ENCODE measurements at regions not wholly inside any gene's neighbourhood (a gene's known extent, or its start where the extent isn't known, plus 50 kb on each side); places are given as distances from the start of the nearest gene placed in this dataset.

DNA sequence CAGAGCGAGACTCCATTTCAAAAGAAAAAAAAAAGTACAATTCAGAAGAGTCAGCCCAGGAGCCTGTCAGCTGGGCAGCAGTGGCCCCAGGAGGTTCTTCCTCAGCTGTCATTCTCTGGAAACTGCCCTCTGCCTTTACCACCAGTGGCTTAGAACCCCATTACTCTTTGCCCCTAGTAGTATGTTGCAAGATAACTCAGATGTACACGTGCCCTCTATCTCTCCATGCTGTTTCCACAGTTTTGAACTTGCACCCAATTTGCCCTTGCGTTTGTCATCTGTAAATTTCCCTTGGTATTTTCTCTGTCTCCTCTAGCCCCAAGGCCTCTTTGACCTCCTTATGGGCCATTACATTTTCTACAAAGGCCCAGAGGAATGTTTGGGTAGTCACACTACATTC is 56.7 kb upstream of the PRKAR2B start:
- no peak for DNase-seq
- no peak overlapping the region for H3K27ac Mint-ChIP-seq
- H3K36me3 Mint-ChIP-seq = peaks cover 0 to 3% (median 0%) of the 10 kb centered on the region in 5 donors
- H3K4me1 ChIP-seq (ENCODE audit: control insufficient read depth in 2 of 2, insufficient read depth in 2 of 2, low read length in 2 of 2) = no peaks in the 10 kb centered on the region
- H3K9me3 Mint-ChIP-seq = peaks cover 0 to 2% (median 0%) of the 10 kb centered on the region in 11 donors
- H3K27me3 Mint-ChIP-seq = peaks cover 0 to 2% (median 0%) of the 10 kb centered on the region in 5 donors
- H3K4me3 ChIP-seq (ENCODE audit: low read length) = no peak overlapping the region
- peaks cover 0 to 5% (median 0%) of the 10 kb centered on the region in 7 donors for H3K4me1 Mint-ChIP-seq
- H3K9me3 ChIP-seq (ENCODE audit: control insufficient read depth in 2 of 3, low read length in 3 of 3) = no peaks in the 10 kb centered on the region
- intact Hi-C loops (cut with micrococcal nuclease) = no loop called here
- POLR2A ChIA-PET = no interaction called here
- H3K27ac ChIP-seq (ENCODE audit: low read depth, low read length) = no peak overlapping the region
- H3K27me3 ChIP-seq (ENCODE audit: control insufficient read depth in 2 of 2, insufficient read depth in 2 of 2, low read length in 2 of 2) = no peaks in the 10 kb centered on the region
- ATAC-seq = no peak
- H3K4me3 Mint-ChIP-seq = no peak overlapping the region
- no peaks in the 10 kb centered on the region for H3K36me3 ChIP-seq (ENCODE audit: control insufficient read depth in 2 of 3, insufficient read depth in 3 of 3, low read length in 3 of 3)
- CTCF ChIA-PET = no interaction called here

DNA sequence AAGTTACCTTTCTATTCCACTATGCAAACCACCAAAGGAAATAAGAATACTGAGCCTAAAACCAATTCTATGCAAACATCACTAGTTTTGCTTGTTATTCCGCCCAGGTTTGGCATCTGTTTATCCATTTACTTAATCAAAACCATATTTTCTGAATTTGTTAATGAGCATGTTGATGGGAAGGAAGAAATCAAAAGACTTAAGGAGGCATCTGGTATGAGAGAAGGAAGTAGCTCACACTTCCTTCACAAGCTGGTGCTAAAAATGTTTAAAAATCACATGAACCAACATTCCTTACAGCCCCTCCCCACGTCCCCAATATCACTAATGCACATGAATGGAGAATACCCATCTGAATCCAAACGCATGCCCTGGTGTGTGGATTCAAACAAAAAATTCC is 52.0 kb upstream of the PRKAR2B start:
- Histone ChIP-seq H3K4me3 (ENCODE audit: low read length) (no peak overlapping the region), H3K36me3 (ENCODE audit: control insufficient read depth in 2 of 3, insufficient read depth in 3 of 3, low read length in 3 of 3) (no peaks in the 10 kb centered on the region), H3K27ac (ENCODE audit: low read depth, low read length) (no peak overlapping the region), H3K27me3 (ENCODE audit: control insufficient read depth in 2 of 2, insufficient read depth in 2 of 2, low read length in 2 of 2) (no peaks in the 10 kb centered on the region), H3K4me1 (ENCODE audit: control insufficient read depth in 2 of 2, insufficient read depth in 2 of 2, low read length in 2 of 2) (no peaks in the 10 kb centered on the region), H3K9me3 (ENCODE audit: control insufficient read depth in 2 of 3, low read length in 3 of 3) (no peaks in the 10 kb centered on the region)
- CTCF ChIA-PET = no interaction called here
- POLR2A ChIA-PET = interaction anchor here (0.6 kb wide), 2 partner anchors 83 to 173 kb away, joined by 4 to 5 read pairs; no protein-coding TSS in a partner anchor
- H3K36me3 Mint-ChIP-seq = peaks cover 0 to 6% (median 0%) of the 10 kb centered on the region in 5 donors
- H3K4me3 Mint-ChIP-seq = no peak overlapping the region
- H3K27ac Mint-ChIP-seq = no peak overlapping the region
- H3K4me1 Mint-ChIP-seq = no peaks in the 10 kb centered on the region
- no peak for DNase-seq
- peaks cover 2 to 18% (median 9%) of the 10 kb centered on the region in 5 donors for H3K27me3 Mint-ChIP-seq
- intact Hi-C loops (cut with micrococcal nuclease) = no loop called here
- ATAC-seq = no peak
- peaks cover 0 to 2% (median 0%) of the 10 kb centered on the region in 11 donors for H3K9me3 Mint-ChIP-seq
